Fibroblast of lung (primary cell): ENCODE measurements at regions not wholly inside any gene's neighbourhood (a gene's known extent, or its start where the extent isn't known, plus 50 kb on each side); places are given as distances from the start of the nearest gene placed in this dataset.

Source experiments
- EZH2 ChIP-seq: IDR thresholded peaks from 2 replicates; pipeline ENCODE4 v1.5.1; 2012; ENCODE audit warnings: low read length, control low read depth, mild to moderate bottlenecking; ENCODE audit errors: missing control alignments
- TF ChIP-seq, protein P1 (sequence below), 2 donors: IDR thresholded peaks in 1 of 2; conservative IDR thresholded peaks in 1 of 2; 1 replicate in 1 of 2; 2 replicates in 1 of 2; pipeline ENCODE4 v1.5.1; 2011 to 2012; ENCODE audit warnings: low read length in 2 of 2, control low read depth in 1 of 2, inconsistent platforms in 1 of 2, low read depth in 1 of 2, mild to moderate bottlenecking in 1 of 2

DNA sequence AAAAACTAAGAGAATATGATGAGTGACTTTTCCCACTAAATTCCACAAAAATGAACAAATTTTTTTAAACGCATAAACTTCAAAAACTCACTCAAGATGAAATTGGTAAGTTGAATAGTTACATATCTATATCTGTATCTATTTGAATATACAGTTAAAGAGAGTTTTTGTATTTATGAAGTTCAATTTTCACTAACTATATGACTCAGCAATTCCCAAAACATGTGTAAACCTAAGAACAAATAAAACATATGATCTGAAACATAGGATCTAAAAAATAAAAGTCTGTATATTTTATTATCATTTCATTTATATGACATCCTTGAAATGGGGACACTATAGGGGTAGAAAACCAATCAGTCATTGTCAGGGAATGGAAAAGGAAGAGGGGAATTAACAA is 105.7 kb upstream of the SNX7 start:
- TF ChIP-seq, protein P1, sequence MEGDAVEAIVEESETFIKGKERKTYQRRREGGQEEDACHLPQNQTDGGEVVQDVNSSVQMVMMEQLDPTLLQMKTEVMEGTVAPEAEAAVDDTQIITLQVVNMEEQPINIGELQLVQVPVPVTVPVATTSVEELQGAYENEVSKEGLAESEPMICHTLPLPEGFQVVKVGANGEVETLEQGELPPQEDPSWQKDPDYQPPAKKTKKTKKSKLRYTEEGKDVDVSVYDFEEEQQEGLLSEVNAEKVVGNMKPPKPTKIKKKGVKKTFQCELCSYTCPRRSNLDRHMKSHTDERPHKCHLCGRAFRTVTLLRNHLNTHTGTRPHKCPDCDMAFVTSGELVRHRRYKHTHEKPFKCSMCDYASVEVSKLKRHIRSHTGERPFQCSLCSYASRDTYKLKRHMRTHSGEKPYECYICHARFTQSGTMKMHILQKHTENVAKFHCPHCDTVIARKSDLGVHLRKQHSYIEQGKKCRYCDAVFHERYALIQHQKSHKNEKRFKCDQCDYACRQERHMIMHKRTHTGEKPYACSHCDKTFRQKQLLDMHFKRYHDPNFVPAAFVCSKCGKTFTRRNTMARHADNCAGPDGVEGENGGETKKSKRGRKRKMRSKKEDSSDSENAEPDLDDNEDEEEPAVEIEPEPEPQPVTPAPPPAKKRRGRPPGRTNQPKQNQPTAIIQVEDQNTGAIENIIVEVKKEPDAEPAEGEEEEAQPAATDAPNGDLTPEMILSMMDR (conservative IDR thresholded peaks at IDR 0.05 in 1 of 2, IDR thresholded peaks at IDR 0.05 in 1 of 2; ENCODE audit: low read depth in 1 of 2, low read length in 2 of 2): no peak
- TF ChIP-seq EZH2: no peak
